Parathyroid adenoma (tissue), 2 donors: ENCODE measurements at regions not wholly inside any gene's neighbourhood (a gene's known extent, or its start where the extent isn't known, plus 50 kb on each side); places are given as distances from the start of the nearest gene placed in this dataset.

ENCODE experiments used
- H2AFZ ChIP-seq: fragments of 300-600 bp; sonication (generic); one replicate; pipeline ENCODE4 v1.7.0; 2017; ENCODE audit warnings: antibody characterized with exemption, mild to moderate bottlenecking
- H3K27ac ChIP-seq: fragments of 300-600 bp; sonication (generic); one replicate; pipeline ENCODE4 v1.7.0; 2017
- H3K27me3 ChIP-seq: fragments of 300-600 bp; sonication (generic); one replicate; pipeline ENCODE4 v1.7.0; 2017; ENCODE audit warnings: low read length; ENCODE audit not compliant: control insufficient read depth, insufficient read depth
- H3K36me3 ChIP-seq: fragments of 300-600 bp; sonication (generic); one replicate; pipeline ENCODE4 v1.7.0; 2017; ENCODE audit warnings: low read length; ENCODE audit not compliant: control insufficient read depth, insufficient read depth
- H3K4me1 ChIP-seq: fragments of 300-600 bp; sonication (generic); one replicate; pipeline ENCODE4 v1.7.0; 2017; ENCODE audit warnings: control low read depth
- H3K4me2 ChIP-seq: fragments of 300-600 bp; sonication (generic); one replicate; pipeline ENCODE4 v1.7.0; 2017; ENCODE audit warnings: low read length
- H3K4me3 ChIP-seq: fragments of 300-600 bp; sonication (generic); one replicate; pipeline ENCODE4 v1.7.0; 2017; ENCODE audit warnings: low read depth, low read length
- H3K79me2 ChIP-seq: fragments of 300-600 bp; sonication (generic); one replicate; pipeline ENCODE4 v1.7.0; 2017; ENCODE audit warnings: control low read depth
- H3K9ac ChIP-seq: fragments of 300-600 bp; sonication (generic); one replicate; pipeline ENCODE4 v1.7.0; 2017; ENCODE audit warnings: mild to moderate bottlenecking
- H3K9me3 ChIP-seq: fragments of 300-600 bp; sonication (generic); one replicate; pipeline ENCODE4 v1.7.0; 2017; ENCODE audit warnings: low read length; ENCODE audit not compliant: control insufficient read depth
- TF ChIP-seq, protein P1 (sequence below): fragments of 300-600 bp; sonication (generic); IDR thresholded peaks from one replicate; pipeline ENCODE4 v1.7.0; 2017; ENCODE audit warnings: antibody characterized with exemption, mild to moderate bottlenecking
- donor health status: primary hyperparathyroidism.

DNA sequence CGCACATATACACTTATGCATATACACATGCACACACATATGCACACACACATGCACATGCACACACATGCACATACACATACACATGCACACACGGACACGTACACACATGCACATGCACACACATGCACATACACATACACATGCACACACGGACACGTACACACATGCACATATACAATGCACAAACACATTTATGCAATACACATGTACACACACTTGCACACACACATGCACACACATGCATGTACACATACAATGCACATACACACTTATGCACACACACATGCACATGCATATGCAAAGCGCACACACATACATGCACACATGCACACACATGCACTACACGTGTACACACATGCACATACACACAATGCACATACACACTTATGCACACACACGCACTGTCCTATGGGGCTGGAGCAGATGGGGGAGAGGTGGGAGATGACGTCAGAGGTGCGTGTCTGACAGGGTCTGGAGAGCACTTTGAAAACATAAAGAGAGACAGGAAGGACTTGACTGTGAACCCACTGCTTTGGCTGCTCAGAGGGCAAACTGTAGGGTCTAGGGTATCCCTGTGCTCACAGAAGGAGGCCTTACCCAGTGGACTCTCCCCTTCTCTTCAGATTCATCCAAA lies 108.2 kb downstream of the UQCRFS1 start:
- Histone ChIP-seq H3K9me3 (no peaks in the 10 kb centered on the region), H3K4me3 (no peak overlapping the region), H3K36me3 (no peaks in the 10 kb centered on the region), H2AFZ (no peak overlapping the region), H3K27me3 (no peaks in the 10 kb centered on the region), H3K9ac (no peak overlapping the region), H3K4me2 (no peak overlapping the region), H3K79me2 (no peaks in the 10 kb centered on the region), H3K4me1 (no peaks in the 10 kb centered on the region), H3K27ac (no peak overlapping the region)
- TF ChIP-seq, protein P1, sequence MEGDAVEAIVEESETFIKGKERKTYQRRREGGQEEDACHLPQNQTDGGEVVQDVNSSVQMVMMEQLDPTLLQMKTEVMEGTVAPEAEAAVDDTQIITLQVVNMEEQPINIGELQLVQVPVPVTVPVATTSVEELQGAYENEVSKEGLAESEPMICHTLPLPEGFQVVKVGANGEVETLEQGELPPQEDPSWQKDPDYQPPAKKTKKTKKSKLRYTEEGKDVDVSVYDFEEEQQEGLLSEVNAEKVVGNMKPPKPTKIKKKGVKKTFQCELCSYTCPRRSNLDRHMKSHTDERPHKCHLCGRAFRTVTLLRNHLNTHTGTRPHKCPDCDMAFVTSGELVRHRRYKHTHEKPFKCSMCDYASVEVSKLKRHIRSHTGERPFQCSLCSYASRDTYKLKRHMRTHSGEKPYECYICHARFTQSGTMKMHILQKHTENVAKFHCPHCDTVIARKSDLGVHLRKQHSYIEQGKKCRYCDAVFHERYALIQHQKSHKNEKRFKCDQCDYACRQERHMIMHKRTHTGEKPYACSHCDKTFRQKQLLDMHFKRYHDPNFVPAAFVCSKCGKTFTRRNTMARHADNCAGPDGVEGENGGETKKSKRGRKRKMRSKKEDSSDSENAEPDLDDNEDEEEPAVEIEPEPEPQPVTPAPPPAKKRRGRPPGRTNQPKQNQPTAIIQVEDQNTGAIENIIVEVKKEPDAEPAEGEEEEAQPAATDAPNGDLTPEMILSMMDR: no peak

DNA sequence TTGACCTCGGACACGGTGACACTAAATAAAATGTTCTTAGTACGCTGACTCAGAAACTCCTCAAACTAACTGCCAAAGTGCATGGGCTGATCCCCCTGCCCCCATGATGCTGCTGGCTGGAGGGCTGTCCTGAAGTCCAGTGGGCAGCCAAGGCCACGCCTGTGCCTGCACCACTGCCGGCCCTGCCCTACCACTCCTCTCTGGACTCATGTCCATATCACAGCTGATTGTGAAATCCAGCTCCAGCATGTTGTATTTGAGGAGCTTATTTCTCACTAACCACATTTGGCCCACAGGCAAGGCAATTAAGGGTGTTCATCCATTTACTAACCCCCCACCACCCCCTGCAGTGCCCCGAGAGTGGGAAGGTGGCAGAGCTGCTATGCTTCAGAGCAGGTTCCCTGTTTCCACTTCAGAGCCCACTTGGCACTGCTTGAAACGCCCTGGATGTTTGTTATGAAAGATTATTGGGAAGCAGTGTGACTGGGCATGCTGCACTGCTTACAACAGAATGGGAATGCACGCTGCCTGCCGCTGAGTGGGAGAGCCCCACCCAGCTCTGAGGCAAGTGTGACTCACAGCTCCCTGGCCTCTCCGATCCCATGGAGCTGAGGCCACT lies 114.0 kb downstream of the UQCRFS1 start:
- Histone ChIP-seq H3K9ac (no peak overlapping the region), H3K4me3 (no peak overlapping the region), H3K79me2 (no peaks in the 10 kb centered on the region), H3K4me1 (no peaks in the 10 kb centered on the region), H3K27me3 (no peaks in the 10 kb centered on the region), H3K9me3 (no peaks in the 10 kb centered on the region), H3K4me2 (no peak overlapping the region), H3K27ac (no peak overlapping the region), H2AFZ (no peak overlapping the region), H3K36me3 (no peaks in the 10 kb centered on the region)
- TF ChIP-seq, protein P1: no peak

DNA sequence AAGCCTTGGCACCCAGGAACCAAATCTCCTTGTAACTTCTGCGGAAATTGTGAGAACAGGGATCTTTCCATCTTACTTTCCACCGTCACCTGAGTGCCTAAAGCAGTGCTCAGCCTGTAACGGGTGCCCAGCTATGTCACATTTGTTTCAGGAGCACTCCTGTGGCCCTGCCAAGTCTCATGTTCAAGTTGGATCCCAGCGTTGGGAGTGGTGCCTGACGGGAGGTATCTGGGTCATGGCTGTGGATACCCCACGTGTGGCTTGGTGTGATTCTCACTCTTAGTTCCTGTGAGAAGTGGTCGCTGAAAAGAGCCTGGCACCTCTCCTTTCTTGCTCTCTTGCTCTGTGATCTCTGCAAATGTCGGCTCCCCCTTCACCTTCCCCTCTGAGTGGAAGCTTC lies 114.9 kb downstream of the UQCRFS1 start:
- Histone ChIP-seq H3K27ac (no peak overlapping the region), H3K36me3 (no peaks in the 10 kb centered on the region), H2AFZ (no peak overlapping the region), H3K9ac (no peak overlapping the region), H3K4me1 (no peaks in the 10 kb centered on the region), H3K4me2 (no peak overlapping the region), H3K79me2 (no peaks in the 10 kb centered on the region), H3K27me3 (no peaks in the 10 kb centered on the region), H3K4me3 (no peak overlapping the region), H3K9me3 (no peaks in the 10 kb centered on the region)
- TF ChIP-seq, protein P1: no peak

DNA sequence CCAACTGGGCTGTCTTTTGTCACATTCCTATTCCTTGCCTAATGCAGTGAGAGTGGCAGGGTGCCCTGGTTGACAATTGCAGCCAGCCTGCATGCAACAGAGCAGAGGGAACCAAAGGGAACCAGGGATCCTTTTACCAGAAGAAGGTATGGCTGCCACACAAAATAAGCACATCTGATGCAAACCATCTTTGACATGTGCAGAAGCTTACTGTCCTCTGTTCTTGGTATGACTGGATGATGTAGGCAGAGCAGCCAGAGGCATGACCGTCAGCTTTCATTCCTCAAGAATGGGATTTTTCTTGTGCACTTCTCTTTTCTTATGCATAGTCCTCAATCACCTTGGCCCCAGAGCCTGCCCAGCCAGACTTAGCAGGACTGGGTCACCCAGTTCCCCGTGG lies 116.1 kb downstream of the UQCRFS1 start:
- no peaks in the 10 kb centered on the region for H3K36me3 ChIP-seq
- H3K9ac ChIP-seq: no peak overlapping the region
- no peaks in the 10 kb centered on the region for H3K4me1 ChIP-seq
- no peak overlapping the region for H2AFZ ChIP-seq
- TF ChIP-seq, protein P1: no peak
- no peak overlapping the region for H3K4me3 ChIP-seq
- no peaks in the 10 kb centered on the region for H3K79me2 ChIP-seq
- H3K9me3 ChIP-seq: no peaks in the 10 kb centered on the region
- no peak overlapping the region for H3K27ac ChIP-seq
- no peaks in the 10 kb centered on the region for H3K27me3 ChIP-seq
- no peak overlapping the region for H3K4me2 ChIP-seq

DNA sequence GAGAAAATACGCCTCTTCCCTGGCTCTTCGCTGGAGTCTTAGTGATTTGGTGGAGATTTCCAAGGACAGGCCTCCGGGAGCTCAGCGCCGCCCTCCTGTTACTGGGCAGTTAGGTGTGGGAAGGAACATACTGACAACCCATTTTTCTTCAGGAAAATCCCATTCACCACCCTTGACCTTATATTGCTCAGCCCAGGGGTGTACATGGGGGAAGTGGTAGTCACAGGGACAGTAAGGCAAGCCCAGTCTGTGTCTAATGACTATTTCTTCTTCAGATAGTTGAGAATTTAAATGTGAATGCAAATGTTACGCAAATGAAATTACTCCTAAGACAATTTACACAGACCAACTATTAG lies 119.4 kb downstream of the UQCRFS1 start:
- Histone ChIP-seq H3K27ac (no peak overlapping the region), H3K79me2 (no peaks in the 10 kb centered on the region), H3K4me2 (no peak overlapping the region), H2AFZ (no peak overlapping the region), H3K4me1 (no peaks in the 10 kb centered on the region), H3K9ac (no peak overlapping the region), H3K27me3 (no peaks in the 10 kb centered on the region), H3K36me3 (no peaks in the 10 kb centered on the region), H3K9me3 (no peaks in the 10 kb centered on the region), H3K4me3 (no peak overlapping the region)
- TF ChIP-seq, protein P1: no peak
